ENCODE measurements at regions not wholly inside any gene's neighbourhood (a gene's known extent, or its start where the extent isn't known, plus 50 kb on each side); places are given as distances from the start of the nearest gene placed in this dataset.

DNA sequence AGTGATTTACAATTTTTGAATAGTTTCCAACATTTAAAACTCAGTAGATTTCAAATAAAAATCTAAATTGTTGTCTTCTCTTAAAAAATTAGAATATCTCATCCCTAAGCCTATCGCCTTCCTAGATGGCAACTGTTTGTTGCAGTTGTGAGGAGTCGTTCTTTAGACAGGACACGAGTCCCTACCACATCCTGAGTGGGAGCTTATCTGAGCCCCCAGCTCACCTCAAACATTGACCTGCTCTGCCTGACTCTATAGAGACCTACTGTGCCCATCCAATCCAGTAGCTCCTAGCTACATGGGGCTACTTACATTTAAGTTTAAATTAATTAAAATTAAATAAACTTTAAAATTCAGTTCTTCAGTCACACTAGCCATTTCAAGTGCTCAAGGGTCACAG lies 434.7 kb downstream of the FOXO1 start:
- peaks cover 0 to 21% (median 16%) of the 10 kb centered on the region in 6 donors for H3K4me1 ChIP-seq
- peak overlapping the region; percentile 36 to 79 (median 66) for H3K27ac ChIP-seq
- H3K27me3 ChIP-seq (replicated peaks in 1 of 7), result no peaks in the 10 kb centered on the region
- TF ChIP-seq POLR2AphosphoS5 (IDR thresholded peaks at IDR 0.05) (no peak), POLR2A (IDR thresholded peaks at IDR 0.05) (no peak)
- TF ChIP-seq, protein P1, sequence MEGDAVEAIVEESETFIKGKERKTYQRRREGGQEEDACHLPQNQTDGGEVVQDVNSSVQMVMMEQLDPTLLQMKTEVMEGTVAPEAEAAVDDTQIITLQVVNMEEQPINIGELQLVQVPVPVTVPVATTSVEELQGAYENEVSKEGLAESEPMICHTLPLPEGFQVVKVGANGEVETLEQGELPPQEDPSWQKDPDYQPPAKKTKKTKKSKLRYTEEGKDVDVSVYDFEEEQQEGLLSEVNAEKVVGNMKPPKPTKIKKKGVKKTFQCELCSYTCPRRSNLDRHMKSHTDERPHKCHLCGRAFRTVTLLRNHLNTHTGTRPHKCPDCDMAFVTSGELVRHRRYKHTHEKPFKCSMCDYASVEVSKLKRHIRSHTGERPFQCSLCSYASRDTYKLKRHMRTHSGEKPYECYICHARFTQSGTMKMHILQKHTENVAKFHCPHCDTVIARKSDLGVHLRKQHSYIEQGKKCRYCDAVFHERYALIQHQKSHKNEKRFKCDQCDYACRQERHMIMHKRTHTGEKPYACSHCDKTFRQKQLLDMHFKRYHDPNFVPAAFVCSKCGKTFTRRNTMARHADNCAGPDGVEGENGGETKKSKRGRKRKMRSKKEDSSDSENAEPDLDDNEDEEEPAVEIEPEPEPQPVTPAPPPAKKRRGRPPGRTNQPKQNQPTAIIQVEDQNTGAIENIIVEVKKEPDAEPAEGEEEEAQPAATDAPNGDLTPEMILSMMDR (IDR thresholded peaks at IDR 0.05 in 8 of 11, conservative IDR thresholded peaks at IDR 0.05 in 3 of 11), result no peak
- H3K9me3 ChIP-seq, result no peaks in the 10 kb centered on the region
- H3K36me3 ChIP-seq, result no peaks in the 10 kb centered on the region
- WGBS, 5 donors, result 45 to 66% (median 51%) methylated on average over 3 of the region's 3 CpGs
- no peak for DNase-seq
- intact Hi-C loops (cut with DNase I; ENCODE audit: low total_unique reads), result no loop called here
- no peak overlapping the region for H3K4me3 ChIP-seq

DNA sequence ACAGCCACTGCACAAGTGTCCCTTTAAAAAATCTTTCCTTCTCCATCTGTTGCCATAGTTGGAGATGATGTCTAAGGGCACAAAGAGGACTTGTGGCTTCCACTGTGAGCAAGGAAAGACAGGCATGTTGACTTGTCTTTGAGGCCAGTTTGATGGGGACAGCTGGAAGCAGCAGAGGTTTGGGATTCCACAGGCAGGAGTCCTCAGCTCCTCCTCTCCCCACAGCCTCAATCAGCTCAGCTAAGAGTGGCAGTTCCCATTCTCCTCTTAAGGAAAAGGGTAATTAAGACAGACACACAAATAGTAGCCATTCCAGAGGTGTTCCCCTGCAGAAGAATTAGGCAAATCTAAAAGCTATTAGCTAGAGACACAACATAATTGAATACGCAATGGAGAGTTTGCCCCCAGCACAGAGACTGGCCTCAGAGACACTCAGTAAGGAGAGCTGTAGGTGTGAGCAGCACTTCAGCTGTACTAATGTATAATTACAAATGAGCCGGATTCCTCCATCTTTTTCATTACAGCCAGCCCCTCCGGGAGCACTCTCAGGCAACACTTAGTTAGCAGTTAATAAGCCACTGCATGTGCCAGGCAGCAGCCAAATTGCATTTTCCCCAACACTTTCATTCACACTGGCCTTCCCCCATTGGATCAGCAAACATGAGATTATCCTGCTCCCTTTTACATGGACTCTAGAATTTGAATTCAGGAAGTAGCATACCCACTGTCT lies 434.0 kb downstream of the FOXO1 start:
- WGBS, 5 donors, result 93 to 99% (median 94%) methylated on average over 3 of the region's 3 CpGs
- Histone ChIP-seq H3K36me3 (no peaks in the 10 kb centered on the region), H3K4me3 (no peak overlapping the region), H3K27me3 (replicated peaks in 1 of 7) (no peaks in the 10 kb centered on the region), H3K9me3 (no peaks in the 10 kb centered on the region), H3K4me1 (peaks cover 0 to 21% (median 16%) of the 10 kb centered on the region in 6 donors), H3K27ac (peak overlapping the region in 3 of 8 donors; percentile 60 to 75 (median 70))
- TF ChIP-seq POLR2A (IDR thresholded peaks at IDR 0.05), result no peak
- TF ChIP-seq POLR2AphosphoS5 (IDR thresholded peaks at IDR 0.05), result no peak
- TF ChIP-seq, protein P1 (IDR thresholded peaks at IDR 0.05 in 8 of 11, conservative IDR thresholded peaks at IDR 0.05 in 3 of 11), result no peak
- intact Hi-C loops (cut with DNase I; ENCODE audit: low total_unique reads), result no loop called here
- DNase-seq, result no peak

DNA sequence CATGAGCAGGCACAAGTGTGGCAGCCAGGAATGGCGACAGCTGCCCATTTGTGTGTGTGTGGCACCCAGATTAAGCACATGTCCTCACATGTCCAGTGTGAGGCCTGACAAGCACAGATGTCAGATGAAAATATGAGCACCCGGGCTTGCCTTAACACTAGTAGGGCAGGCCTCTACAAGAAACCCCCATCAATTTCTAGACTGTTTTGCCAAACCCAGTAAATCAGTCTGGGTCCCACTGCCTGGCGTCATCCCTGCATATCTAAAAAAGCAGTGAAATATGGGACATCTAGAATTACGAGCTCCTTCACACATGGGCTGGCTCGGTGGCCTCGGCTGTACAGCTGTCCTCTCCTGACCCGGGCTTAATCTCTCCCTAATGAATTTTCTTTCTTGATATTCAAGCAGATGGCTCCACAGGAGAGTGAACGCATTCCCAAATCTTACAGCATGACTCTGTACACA lies 432.7 kb downstream of the FOXO1 start:
- H3K4me3 ChIP-seq, result no peak overlapping the region
- TF ChIP-seq POLR2AphosphoS5 (IDR thresholded peaks at IDR 0.05) (no peak), POLR2A (IDR thresholded peaks at IDR 0.05) (no peak)
- TF ChIP-seq, protein P1 (IDR thresholded peaks at IDR 0.05 in 8 of 11, conservative IDR thresholded peaks at IDR 0.05 in 3 of 11), result no peak
- H3K36me3 ChIP-seq, result no peaks in the 10 kb centered on the region
- DNase-seq, result no peak
- no peaks in the 10 kb centered on the region for H3K27me3 ChIP-seq (replicated peaks in 1 of 7)
- H3K9me3 ChIP-seq, result no peaks in the 10 kb centered on the region
- intact Hi-C loops (cut with DNase I; ENCODE audit: low total_unique reads), result no loop called here
- WGBS, 5 donors, result 93 to 99% (median 95%) methylated on average over 8 of the region's 8 CpGs
- H3K4me1 ChIP-seq, result peaks cover 0 to 21% (median 16%) of the 10 kb centered on the region in 6 donors
- H3K27ac ChIP-seq, result no peak overlapping the region

DNA sequence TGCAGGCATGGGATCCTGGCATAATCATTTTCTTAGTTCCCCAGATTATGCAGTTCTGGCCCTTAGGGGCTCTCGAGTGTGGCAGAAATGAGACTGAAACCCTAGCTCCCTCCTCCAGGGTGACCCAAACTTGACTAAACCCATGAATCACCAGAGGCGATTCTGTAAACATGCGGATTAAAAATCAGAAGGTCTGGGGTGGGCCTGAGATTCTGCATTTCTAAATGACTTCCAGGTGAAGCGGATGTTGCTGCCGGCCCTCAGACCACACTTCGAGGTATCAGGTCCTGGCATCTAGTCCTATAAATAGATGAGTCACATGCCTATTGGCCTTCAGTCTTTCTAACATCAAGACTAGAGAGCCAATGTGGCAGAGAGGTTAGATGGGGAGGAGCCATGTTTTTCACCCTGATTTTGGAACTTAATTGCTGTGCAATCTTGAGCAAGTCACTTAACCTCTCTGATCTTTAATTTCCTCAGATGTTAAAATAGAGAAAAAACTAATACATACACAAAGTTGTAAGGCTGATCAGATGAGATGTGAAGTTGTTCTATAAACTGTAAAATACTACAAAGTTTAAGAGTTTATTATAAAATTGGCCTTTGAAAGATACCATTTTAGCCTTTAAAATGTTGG lies 431.2 kb downstream of the FOXO1 start:
- no peaks in the 10 kb centered on the region for H3K27me3 ChIP-seq (replicated peaks in 1 of 7)
- WGBS, 5 donors, result 85 to 94% (median 89%) methylated on average over 6 of the region's 6 CpGs
- no peaks in the 10 kb centered on the region for H3K9me3 ChIP-seq
- H3K36me3 ChIP-seq, result no peaks in the 10 kb centered on the region
- intact Hi-C loops (cut with DNase I; ENCODE audit: low total_unique reads), result no loop called here
- TF ChIP-seq POLR2AphosphoS5 (IDR thresholded peaks at IDR 0.05), result no peak
- TF ChIP-seq, protein P1 (IDR thresholded peaks at IDR 0.05 in 8 of 11, conservative IDR thresholded peaks at IDR 0.05 in 3 of 11), result no peak
- no peak for TF ChIP-seq POLR2A (IDR thresholded peaks at IDR 0.05)
- no peak for DNase-seq
- peaks cover 0 to 21% (median 16%) of the 10 kb centered on the region in 6 donors for H3K4me1 ChIP-seq
- H3K4me3 ChIP-seq, result no peak overlapping the region
- H3K27ac ChIP-seq, result no peak overlapping the region
